Fibroblast of lung (primary cell): ENCODE measurements at regions not wholly inside any gene's neighbourhood (a gene's known extent, or its start where the extent isn't known, plus 50 kb on each side); places are given as distances from the start of the nearest gene placed in this dataset.

ENCODE experiments used
- EZH2 ChIP-seq: IDR thresholded peaks from 2 replicates; pipeline ENCODE4 v1.5.1; 2012; ENCODE audit warnings: low read length, control low read depth, mild to moderate bottlenecking; ENCODE audit errors: missing control alignments
- TF ChIP-seq, protein P1 (sequence below), 2 donors: IDR thresholded peaks in 1 of 2; conservative IDR thresholded peaks in 1 of 2; 1 replicate in 1 of 2; 2 replicates in 1 of 2; pipeline ENCODE4 v1.5.1; 2011 to 2012; ENCODE audit warnings: low read length in 2 of 2, control low read depth in 1 of 2, inconsistent platforms in 1 of 2, low read depth in 1 of 2, mild to moderate bottlenecking in 1 of 2

DNA sequence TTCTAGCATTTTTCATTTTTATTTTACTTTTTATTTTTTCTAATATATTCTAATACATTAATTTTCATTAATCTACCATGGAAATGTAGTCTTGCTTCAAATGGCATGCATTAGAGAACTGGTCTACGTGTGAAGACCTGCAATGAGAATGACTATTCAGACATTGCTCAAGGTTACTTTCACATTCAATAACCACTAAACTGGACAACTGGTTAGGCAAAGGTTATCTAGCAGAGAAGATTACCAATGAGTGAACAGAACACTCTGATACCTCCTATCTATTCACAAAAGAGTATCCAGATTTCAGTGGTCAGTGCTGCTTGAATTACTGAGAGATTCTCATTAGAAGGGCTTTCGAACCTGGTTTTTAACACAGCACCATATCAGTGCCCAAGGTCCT is 58.9 kb upstream of the ARHGAP24 start:
- TF ChIP-seq, protein P1, sequence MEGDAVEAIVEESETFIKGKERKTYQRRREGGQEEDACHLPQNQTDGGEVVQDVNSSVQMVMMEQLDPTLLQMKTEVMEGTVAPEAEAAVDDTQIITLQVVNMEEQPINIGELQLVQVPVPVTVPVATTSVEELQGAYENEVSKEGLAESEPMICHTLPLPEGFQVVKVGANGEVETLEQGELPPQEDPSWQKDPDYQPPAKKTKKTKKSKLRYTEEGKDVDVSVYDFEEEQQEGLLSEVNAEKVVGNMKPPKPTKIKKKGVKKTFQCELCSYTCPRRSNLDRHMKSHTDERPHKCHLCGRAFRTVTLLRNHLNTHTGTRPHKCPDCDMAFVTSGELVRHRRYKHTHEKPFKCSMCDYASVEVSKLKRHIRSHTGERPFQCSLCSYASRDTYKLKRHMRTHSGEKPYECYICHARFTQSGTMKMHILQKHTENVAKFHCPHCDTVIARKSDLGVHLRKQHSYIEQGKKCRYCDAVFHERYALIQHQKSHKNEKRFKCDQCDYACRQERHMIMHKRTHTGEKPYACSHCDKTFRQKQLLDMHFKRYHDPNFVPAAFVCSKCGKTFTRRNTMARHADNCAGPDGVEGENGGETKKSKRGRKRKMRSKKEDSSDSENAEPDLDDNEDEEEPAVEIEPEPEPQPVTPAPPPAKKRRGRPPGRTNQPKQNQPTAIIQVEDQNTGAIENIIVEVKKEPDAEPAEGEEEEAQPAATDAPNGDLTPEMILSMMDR (conservative IDR thresholded peaks at IDR 0.05 in 1 of 2, IDR thresholded peaks at IDR 0.05 in 1 of 2; ENCODE audit: low read depth in 1 of 2, low read length in 2 of 2): no peak
- no peak for TF ChIP-seq EZH2
